ENCODE measurements at regions not wholly inside any gene's neighbourhood (a gene's known extent, or its start where the extent isn't known, plus 50 kb on each side); places are given as distances from the start of the nearest gene placed in this dataset.

DNA sequence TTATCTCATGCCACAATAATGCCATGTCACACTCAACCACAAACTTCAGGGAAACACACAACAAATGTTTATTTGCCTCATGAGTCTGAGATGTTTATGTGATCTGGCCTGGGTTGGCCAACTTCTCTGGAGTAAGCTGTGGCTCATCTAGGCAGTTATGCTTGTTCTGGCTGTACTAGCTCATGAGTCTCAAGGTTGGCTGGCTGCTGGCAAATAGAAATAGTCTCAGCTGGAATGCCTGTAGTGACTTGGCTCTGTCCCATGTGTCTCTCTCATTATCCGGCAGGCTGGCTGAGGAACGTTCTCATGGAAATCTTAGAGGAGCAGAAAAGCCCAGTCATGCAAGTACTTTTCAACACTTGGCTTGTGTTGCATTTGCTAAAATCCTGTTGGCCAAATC is 234.9 kb upstream of the CDH2 start:
- TF ChIP-seq, protein P1, sequence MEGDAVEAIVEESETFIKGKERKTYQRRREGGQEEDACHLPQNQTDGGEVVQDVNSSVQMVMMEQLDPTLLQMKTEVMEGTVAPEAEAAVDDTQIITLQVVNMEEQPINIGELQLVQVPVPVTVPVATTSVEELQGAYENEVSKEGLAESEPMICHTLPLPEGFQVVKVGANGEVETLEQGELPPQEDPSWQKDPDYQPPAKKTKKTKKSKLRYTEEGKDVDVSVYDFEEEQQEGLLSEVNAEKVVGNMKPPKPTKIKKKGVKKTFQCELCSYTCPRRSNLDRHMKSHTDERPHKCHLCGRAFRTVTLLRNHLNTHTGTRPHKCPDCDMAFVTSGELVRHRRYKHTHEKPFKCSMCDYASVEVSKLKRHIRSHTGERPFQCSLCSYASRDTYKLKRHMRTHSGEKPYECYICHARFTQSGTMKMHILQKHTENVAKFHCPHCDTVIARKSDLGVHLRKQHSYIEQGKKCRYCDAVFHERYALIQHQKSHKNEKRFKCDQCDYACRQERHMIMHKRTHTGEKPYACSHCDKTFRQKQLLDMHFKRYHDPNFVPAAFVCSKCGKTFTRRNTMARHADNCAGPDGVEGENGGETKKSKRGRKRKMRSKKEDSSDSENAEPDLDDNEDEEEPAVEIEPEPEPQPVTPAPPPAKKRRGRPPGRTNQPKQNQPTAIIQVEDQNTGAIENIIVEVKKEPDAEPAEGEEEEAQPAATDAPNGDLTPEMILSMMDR (IDR thresholded peaks at IDR 0.05; ENCODE audit: insufficient read depth, low read length) = no peak
- TF ChIP-seq, protein P2, sequence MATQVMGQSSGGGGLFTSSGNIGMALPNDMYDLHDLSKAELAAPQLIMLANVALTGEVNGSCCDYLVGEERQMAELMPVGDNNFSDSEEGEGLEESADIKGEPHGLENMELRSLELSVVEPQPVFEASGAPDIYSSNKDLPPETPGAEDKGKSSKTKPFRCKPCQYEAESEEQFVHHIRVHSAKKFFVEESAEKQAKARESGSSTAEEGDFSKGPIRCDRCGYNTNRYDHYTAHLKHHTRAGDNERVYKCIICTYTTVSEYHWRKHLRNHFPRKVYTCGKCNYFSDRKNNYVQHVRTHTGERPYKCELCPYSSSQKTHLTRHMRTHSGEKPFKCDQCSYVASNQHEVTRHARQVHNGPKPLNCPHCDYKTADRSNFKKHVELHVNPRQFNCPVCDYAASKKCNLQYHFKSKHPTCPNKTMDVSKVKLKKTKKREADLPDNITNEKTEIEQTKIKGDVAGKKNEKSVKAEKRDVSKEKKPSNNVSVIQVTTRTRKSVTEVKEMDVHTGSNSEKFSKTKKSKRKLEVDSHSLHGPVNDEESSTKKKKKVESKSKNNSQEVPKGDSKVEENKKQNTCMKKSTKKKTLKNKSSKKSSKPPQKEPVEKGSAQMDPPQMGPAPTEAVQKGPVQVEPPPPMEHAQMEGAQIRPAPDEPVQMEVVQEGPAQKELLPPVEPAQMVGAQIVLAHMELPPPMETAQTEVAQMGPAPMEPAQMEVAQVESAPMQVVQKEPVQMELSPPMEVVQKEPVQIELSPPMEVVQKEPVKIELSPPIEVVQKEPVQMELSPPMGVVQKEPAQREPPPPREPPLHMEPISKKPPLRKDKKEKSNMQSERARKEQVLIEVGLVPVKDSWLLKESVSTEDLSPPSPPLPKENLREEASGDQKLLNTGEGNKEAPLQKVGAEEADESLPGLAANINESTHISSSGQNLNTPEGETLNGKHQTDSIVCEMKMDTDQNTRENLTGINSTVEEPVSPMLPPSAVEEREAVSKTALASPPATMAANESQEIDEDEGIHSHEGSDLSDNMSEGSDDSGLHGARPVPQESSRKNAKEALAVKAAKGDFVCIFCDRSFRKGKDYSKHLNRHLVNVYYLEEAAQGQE (IDR thresholded peaks at IDR 0.05; ENCODE audit: insufficient replicate concordance, low read depth) = no peak
- no peak for TF ChIP-seq POLR2AphosphoS5 (IDR thresholded peaks at IDR 0.05; ENCODE audit: low read depth)
- TF ChIP-seq GABPA (IDR thresholded peaks at IDR 0.05; ENCODE audit: low read depth) = no peak
- no peak for TF ChIP-seq SPI1 (IDR thresholded peaks at IDR 0.05; ENCODE audit: borderline replicate concordance, low read depth)
